ENCODE measurements at regions not wholly inside any gene's neighbourhood (a gene's known extent, or its start where the extent isn't known, plus 50 kb on each side); places are given as distances from the start of the nearest gene placed in this dataset.

GRCh38 chr11:92636543-92637188 lies 332.8 kb upstream of the MTNR1B start:
- TF ChIP-seq, protein P1, sequence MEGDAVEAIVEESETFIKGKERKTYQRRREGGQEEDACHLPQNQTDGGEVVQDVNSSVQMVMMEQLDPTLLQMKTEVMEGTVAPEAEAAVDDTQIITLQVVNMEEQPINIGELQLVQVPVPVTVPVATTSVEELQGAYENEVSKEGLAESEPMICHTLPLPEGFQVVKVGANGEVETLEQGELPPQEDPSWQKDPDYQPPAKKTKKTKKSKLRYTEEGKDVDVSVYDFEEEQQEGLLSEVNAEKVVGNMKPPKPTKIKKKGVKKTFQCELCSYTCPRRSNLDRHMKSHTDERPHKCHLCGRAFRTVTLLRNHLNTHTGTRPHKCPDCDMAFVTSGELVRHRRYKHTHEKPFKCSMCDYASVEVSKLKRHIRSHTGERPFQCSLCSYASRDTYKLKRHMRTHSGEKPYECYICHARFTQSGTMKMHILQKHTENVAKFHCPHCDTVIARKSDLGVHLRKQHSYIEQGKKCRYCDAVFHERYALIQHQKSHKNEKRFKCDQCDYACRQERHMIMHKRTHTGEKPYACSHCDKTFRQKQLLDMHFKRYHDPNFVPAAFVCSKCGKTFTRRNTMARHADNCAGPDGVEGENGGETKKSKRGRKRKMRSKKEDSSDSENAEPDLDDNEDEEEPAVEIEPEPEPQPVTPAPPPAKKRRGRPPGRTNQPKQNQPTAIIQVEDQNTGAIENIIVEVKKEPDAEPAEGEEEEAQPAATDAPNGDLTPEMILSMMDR (conservative IDR thresholded peaks at IDR 0.05 in 1 of 2, IDR thresholded peaks at IDR 0.05 in 1 of 2; ENCODE audit: low read depth in 1 of 2, low read length in 2 of 2): no peak
- no peak for TF ChIP-seq EZH2 (IDR thresholded peaks at IDR 0.05; ENCODE audit: low read length, missing control alignments)
